Esophagus muscularis mucosa (tissue), 4 donors: ENCODE measurements at regions not wholly inside any gene's neighbourhood (a gene's known extent, or its start where the extent isn't known, plus 50 kb on each side); places are given as distances from the start of the nearest gene placed in this dataset.
A peak's percentile ranks its signal among the peaks of the same experiment; 100 is the strongest.

Source experiments
- DNase-seq: peaks from one replicate; pipeline ENCODE4 v3.0.0-alpha.2; 2017; ENCODE audit errors: extremely low spot score
- H3K27ac ChIP-seq, 4 donors: fragments of 200-600 bp; sonication (generic); replicated peaks in 1 of 4; 1 replicate in 3 of 4; 2 replicates in 1 of 4; pipeline ENCODE4 v1.5.1; 2016 to 2019; ENCODE audit warnings: mild to moderate bottlenecking in 1 of 4
- H3K27me3 ChIP-seq, 4 donors: fragments of 200-600 bp; sonication (generic); one replicate each; pipeline versions ENCODE4 v1.5.1 to v1.6.0; 2016 to 2019
- H3K36me3 ChIP-seq, 4 donors: fragments of 200-600 bp; sonication (generic); one replicate each; pipeline ENCODE4 v1.5.1; 2016 to 2019
- H3K4me1 ChIP-seq, 4 donors: fragments of 200-600 bp; sonication (generic); one replicate each; pipeline ENCODE4 v1.5.1; 2016 to 2019
- H3K4me3 ChIP-seq, 4 donors: fragments of 200-600 bp; sonication (generic); 1 replicate in 2 of 4; 2 replicates in 2 of 4; pipeline ENCODE4 v1.5.1; 2016 to 2019; ENCODE audit warnings: mild to moderate bottlenecking in 4 of 4, moderate library complexity in 1 of 4
- H3K9me3 ChIP-seq, 4 donors: fragments of 200-600 bp; sonication (generic); 1 replicate in 3 of 4; 2 replicates in 1 of 4; pipeline ENCODE4 v1.5.1; 2016 to 2019
- CTCF ChIP-seq, 3 experiments: fragments of 200-600 bp in 2 of 3; fragments of 450-650 bp in 1 of 3; sonication (generic) in 2 of 3; IDR thresholded peaks; one replicate each; pipeline ENCODE4 v1.5.1; 2017 to 2019; ENCODE audit warnings: antibody characterized with exemption in 3 of 3, mild to moderate bottlenecking in 2 of 3, moderate library complexity in 1 of 3
- EP300 ChIP-seq: sonication (generic); formaldehyde crosslinking; IDR thresholded peaks from one replicate; pipeline ENCODE4 v1.6.1; 2017; ENCODE audit warnings: antibody characterized with exemption
- POLR2A ChIP-seq: fragments of 450-650 bp; IDR thresholded peaks from one replicate; pipeline ENCODE4 v1.6.1; 2017; ENCODE audit warnings: antibody characterized with exemption, moderate library complexity, mild to moderate bottlenecking, low read depth
- POLR2AphosphoS5 ChIP-seq, 2 donors: sonication (generic); formaldehyde crosslinking; IDR thresholded peaks; one replicate each; pipeline ENCODE4 v1.6.1; 2017; ENCODE audit warnings: antibody characterized with exemption in 2 of 2
- WGBS: methylation state at CpG from one replicate; pipeline ENCODE4 v1.1.5; 2018; 5-methylcytosine and 5-hydroxymethylcytosine counted together
- intact Hi-C: fragments of 100-400 bp; cut with DNase I; formaldehyde crosslinking; loops from one replicate; pipeline ENCODE4 v1.15.1; 2023

- Histone ChIP-seq H3K36me3 (no peaks in the 10 kb centered on the region), H3K27ac (no peak overlapping the region), H3K27me3 (no peaks in the 10 kb centered on the region), H3K4me1 (no peaks in the 10 kb centered on the region), H3K9me3 (no peaks in the 10 kb centered on the region), H3K4me3 (no peak overlapping the region)
- DNase-seq, result no peak
- intact Hi-C loops, result no loop called here
- no peak for TF ChIP-seq POLR2A
- 58% methylated on average over 4 of the region's 4 CpGs for WGBS
Observed at GRCh38 chr12:59142183-59142790, 222.0 kb upstream of the LRIG3 start.

GRCh38 chr12:59134750-59135149, 214.4 kb upstream of the LRIG3 start:
- no peak overlapping the region for H3K4me3 ChIP-seq
- TF ChIP-seq CTCF (IDR thresholded peaks at IDR 0.05) (no peak), EP300 (no peak), POLR2A (no peak), POLR2AphosphoS5 (IDR thresholded peaks at IDR 0.05) (no peak)
- no peaks in the 10 kb centered on the region for H3K36me3 ChIP-seq
- H3K27ac ChIP-seq, result no peak overlapping the region
- no peaks in the 10 kb centered on the region for H3K9me3 ChIP-seq
- H3K27me3 ChIP-seq, result no peaks in the 10 kb centered on the region
- peaks cover 0 to 7% (median 6%) of the 10 kb centered on the region in 4 donors for H3K4me1 ChIP-seq
- WGBS, result 44% methylated on average over 2 of the region's 2 CpGs
- DNase-seq, result no peak
- intact Hi-C loops, result no loop called here

- intact Hi-C loops, result no loop called here
- Histone ChIP-seq H3K9me3 (no peaks in the 10 kb centered on the region), H3K27me3 (no peaks in the 10 kb centered on the region), H3K27ac (no peak overlapping the region), H3K4me1 (peaks cover 0 to 7% (median 6%) of the 10 kb centered on the region in 4 donors), H3K36me3 (no peaks in the 10 kb centered on the region), H3K4me3 (no peak overlapping the region)
- no peak for DNase-seq
- 42% methylated on average over 3 of the region's 3 CpGs for WGBS
- TF ChIP-seq POLR2A, result no peak
- TF ChIP-seq CTCF (IDR thresholded peaks at IDR 0.05), result no peak
- TF ChIP-seq EP300, result no peak
- no peak for TF ChIP-seq POLR2AphosphoS5 (IDR thresholded peaks at IDR 0.05)
Observed at GRCh38 chr12:59131462-59131861, 211.2 kb upstream of the LRIG3 start.

GRCh38 chr12:59122784-59123183, 202.5 kb upstream of the LRIG3 start:
- DNase-seq, result no peak
- H3K9me3 ChIP-seq, result no peaks in the 10 kb centered on the region
- WGBS, result 33% methylated on average over 3 of the region's 3 CpGs
- intact Hi-C loops, result no loop called here
- H3K4me3 ChIP-seq, result no peak overlapping the region
- peak overlapping the region in 1 of 4 donors; percentile 32 for H3K27ac ChIP-seq
- peaks cover 0 to 26% (median 12%) of the 10 kb centered on the region in 4 donors for H3K4me1 ChIP-seq
- TF ChIP-seq CTCF (IDR thresholded peaks at IDR 0.05) (no peak), POLR2A (no peak), POLR2AphosphoS5 (IDR thresholded peaks at IDR 0.05) (no peak), EP300 (no peak)
- H3K36me3 ChIP-seq, result no peaks in the 10 kb centered on the region
- no peaks in the 10 kb centered on the region for H3K27me3 ChIP-seq

- no peak for TF ChIP-seq CTCF (IDR thresholded peaks at IDR 0.05)
- TF ChIP-seq POLR2A, result no peak
- no peak for TF ChIP-seq POLR2AphosphoS5 (IDR thresholded peaks at IDR 0.05)
- no peak for TF ChIP-seq EP300
- H3K27me3 ChIP-seq, result no peaks in the 10 kb centered on the region
- no peaks in the 10 kb centered on the region for H3K36me3 ChIP-seq
- H3K27ac ChIP-seq, result no peak overlapping the region
- intact Hi-C loops, result no loop called here
- no peak for DNase-seq
- H3K4me1 ChIP-seq, result peaks cover 0 to 26% (median 12%) of the 10 kb centered on the region in 4 donors
- H3K9me3 ChIP-seq, result no peaks in the 10 kb centered on the region
- 62% methylated on average over 2 of the region's 2 CpGs for WGBS
- no peak overlapping the region for H3K4me3 ChIP-seq
Observed at GRCh38 chr12:59121451-59121850, 201.1 kb upstream of the LRIG3 start.
